A549 (cell line): ENCODE measurements at regions not wholly inside any gene's neighbourhood (a gene's known extent, or its start where the extent isn't known, plus 50 kb on each side); places are given as distances from the start of the nearest gene placed in this dataset.

Experiments used
- ATAC-seq, 2 experiments: fragments of 200-7000 bp in 1 of 2; fragments of >200 bp in 1 of 2; cut with Nextera tagmentation in 1 of 2; cut with Tn5 transposase in 1 of 2; 3 replicates each; pipeline versions ENCODE4 v1.8.0 to v1.9.1; 2018 to 2020; ENCODE audit warnings: mild to moderate bottlenecking in 1 of 2, moderate library complexity in 1 of 2
- CTCF ChIA-PET: fragments of 300-600 bp; sonication (Branson Sonifier 250); formaldehyde crosslinking; extraction: SDS; loops from one replicate; lab custom pipeline; 2021; ENCODE audit warnings: antibody characterized with exemption, inconsistent platforms; lab: Yijun Ruan, JAX
- POLR2A ChIA-PET: fragments of 350-600 bp; formaldehyde crosslinking; extraction: SDS; loops from one replicate; lab custom pipeline; 2021; ENCODE audit warnings: antibody characterized with exemption, inconsistent platforms; lab: Yijun Ruan, JAX
- DNase-seq, 2 experiments: peaks; one replicate each; pipeline versions ENCODE4 v3.0.0 to v3.0.0-alpha.2; 2011 to 2016; ENCODE audit warnings: low read depth in 1 of 2, low spot score in 1 of 2
- FAIRE-seq: peaks from 2 replicates; lab custom pipeline; 2011; peaks lifted over from hg19 to GRCh38; lab: Jason Lieb, UNC
- H3K27ac ChIP-seq, 2 experiments: fragments of >200 bp; sonication (Bioruptor Twin); formaldehyde crosslinking; 3 replicates each; pipeline ENCODE4 v1.5.1; 2016 to 2017
- H3K4me1 ChIP-seq: fragments of >200 bp; sonication (Bioruptor Twin); formaldehyde crosslinking; 3 replicates; pipeline ENCODE4 v1.6.1; 2016
- H3K4me2 ChIP-seq: fragments of >200 bp; sonication (Bioruptor Twin); formaldehyde crosslinking; 3 replicates; pipeline ENCODE4 v1.6.1; 2016
- H3K4me3 ChIP-seq: fragments of >200 bp; sonication (Bioruptor Twin); formaldehyde crosslinking; 3 replicates; pipeline ENCODE4 v1.5.1; 2016
- H3K9me3 ChIP-seq: fragments of >200 bp; sonication (Bioruptor Twin); formaldehyde crosslinking; 3 replicates; pipeline ENCODE4 v1.6.1; 2016
- BCL3 ChIP-seq: fragments of >200 bp; sonication (Bioruptor Twin); formaldehyde crosslinking; IDR thresholded peaks from 3 replicates; pipeline ENCODE4 v1.6.1; 2016
- CBX8 ChIP-seq: fragments of 200-600 bp; sonication (generic); IDR thresholded peaks from 2 replicates; pipeline ENCODE4 v1.6.1; 2016
- CHD2 ChIP-seq: fragments of 150-350 bp; IDR thresholded peaks from 2 replicates; pipeline ENCODE4 v1.6.1; 2014; ENCODE audit warnings: low read length; ENCODE audit not compliant: partially characterized antibody
- CHD4 ChIP-seq: fragments of 200-600 bp; sonication (generic); IDR thresholded peaks from 2 replicates; pipeline ENCODE4 v1.6.1; 2016; ENCODE audit warnings: antibody characterized with exemption, mild to moderate bottlenecking, borderline replicate concordance
- EHF ChIP-seq: fragments of 250-450 bp; sonication (Bioruptor Pico); IDR thresholded peaks from 2 replicates; pipeline ENCODE4 v1.5.0; 2020; ENCODE audit warnings: mild to moderate bottlenecking
- ELK1 ChIP-seq: fragments of 150-350 bp; IDR thresholded peaks from 2 replicates; pipeline ENCODE4 v1.6.1; 2014; ENCODE audit warnings: low read depth, mild to moderate bottlenecking, low read length
- EP300 ChIP-seq, 2 experiments: fragments of >200 bp; sonication (Bioruptor Twin); formaldehyde crosslinking; IDR thresholded peaks; 2 replicates in 1 of 2; 3 replicates in 1 of 2; pipeline ENCODE4 v1.6.1; 2016 to 2017
- ESRRA ChIP-seq: fragments of 150-350 bp; IDR thresholded peaks from 2 replicates; pipeline ENCODE4 v1.6.1; 2014; ENCODE audit warnings: mild to moderate bottlenecking, low read length, borderline replicate concordance
- HOXB13 ChIP-seq: fragments of 250-450 bp; sonication (Bioruptor Pico); IDR thresholded peaks from 2 replicates; pipeline ENCODE4 v1.5.0; 2020; ENCODE audit warnings: low read depth, mild to moderate bottlenecking, moderate library complexity
- HOXB5 ChIP-seq: fragments of 250-450 bp; sonication (Bioruptor Pico); IDR thresholded peaks from 2 replicates; pipeline ENCODE4 v1.5.0; 2020; ENCODE audit warnings: mild to moderate bottlenecking, moderate library complexity
- JUN ChIP-seq, 2 experiments: fragments of >200 bp; sonication (Bioruptor Twin); formaldehyde crosslinking; IDR thresholded peaks; 2 replicates in 1 of 2; 3 replicates in 1 of 2; pipeline ENCODE4 v1.6.1; 2016 to 2017
- JUNB ChIP-seq: fragments of >200 bp; sonication (Bioruptor Twin); formaldehyde crosslinking; IDR thresholded peaks from 2 replicates; pipeline ENCODE4 v1.6.1; 2016
- MAFK ChIP-seq: fragments of 450-650 bp; IDR thresholded peaks from 2 replicates; pipeline ENCODE4 v1.6.1; 2014; ENCODE audit not compliant: partially characterized antibody
- MAX ChIP-seq: IDR thresholded peaks from 2 replicates; pipeline ENCODE4 v1.6.1; 2012
- PHF8 ChIP-seq: fragments of 200-600 bp; sonication (generic); IDR thresholded peaks from 2 replicates; pipeline ENCODE4 v1.6.1; 2016; ENCODE audit warnings: low read depth, mild to moderate bottlenecking, antibody characterized with exemption, moderate library complexity, borderline replicate concordance
- POLR2A ChIP-seq: IDR thresholded peaks from 2 replicates; pipeline ENCODE4 v1.6.1; 2012; ENCODE audit warnings: mild to moderate bottlenecking, low read length
- POLR2AphosphoS2 ChIP-seq: conservative IDR thresholded peaks from 2 replicates; pipeline ENCODE4 v1.6.1; 2012; ENCODE audit warnings: low read length, improper control_type of control experiment, inconsistent platforms
- RARB ChIP-seq: fragments of 250-450 bp; sonication (Bioruptor Pico); IDR thresholded peaks from 2 replicates; pipeline ENCODE4 v1.8.0; 2021; ENCODE audit warnings: mild to moderate bottlenecking, moderate library complexity
- RFX5 ChIP-seq: fragments of 450-650 bp; IDR thresholded peaks from 2 replicates; pipeline ENCODE4 v1.7.1; 2014; ENCODE audit warnings: antibody characterized with exemption, mild to moderate bottlenecking, moderate library complexity
- RNF2 ChIP-seq: fragments of 200-600 bp; sonication (generic); IDR thresholded peaks from 2 replicates; pipeline ENCODE4 v1.6.1; 2016; ENCODE audit warnings: low read depth, mild to moderate bottlenecking, antibody characterized with exemption, moderate library complexity, borderline replicate concordance
- SREBF2 ChIP-seq: fragments of 450-650 bp; IDR thresholded peaks from 2 replicates; pipeline ENCODE4 v1.6.1; 2014; ENCODE audit warnings: mild to moderate bottlenecking, moderate library complexity
- USF2 ChIP-seq: fragments of 450-650 bp; IDR thresholded peaks from 2 replicates; pipeline ENCODE4 v1.6.1; 2014; ENCODE audit warnings: antibody characterized with exemption
- WGBS: methylation state at CpG from one replicate; pipeline ENCODE4 v1.1.6; 2017; ENCODE audit errors: missing lambda C conversion rate; 5-methylcytosine and 5-hydroxymethylcytosine counted together
- TF ChIP-seq, protein P1 (sequence below): IDR thresholded peaks from 2 replicates; pipeline ENCODE4 v1.6.1; 2012; ENCODE audit warnings: low read depth, borderline replicate concordance
- TF ChIP-seq, protein P2 (sequence below): fragments of 250-450 bp; sonication (Bioruptor Pico); IDR thresholded peaks from 2 replicates; pipeline ENCODE4 v1.5.0; 2021; ENCODE audit warnings: mild to moderate bottlenecking, moderate library complexity, borderline replicate concordance
- TF ChIP-seq, protein P3 (sequence below): IDR thresholded peaks from 2 replicates; pipeline ENCODE4 v1.6.1; 2012

DNA sequence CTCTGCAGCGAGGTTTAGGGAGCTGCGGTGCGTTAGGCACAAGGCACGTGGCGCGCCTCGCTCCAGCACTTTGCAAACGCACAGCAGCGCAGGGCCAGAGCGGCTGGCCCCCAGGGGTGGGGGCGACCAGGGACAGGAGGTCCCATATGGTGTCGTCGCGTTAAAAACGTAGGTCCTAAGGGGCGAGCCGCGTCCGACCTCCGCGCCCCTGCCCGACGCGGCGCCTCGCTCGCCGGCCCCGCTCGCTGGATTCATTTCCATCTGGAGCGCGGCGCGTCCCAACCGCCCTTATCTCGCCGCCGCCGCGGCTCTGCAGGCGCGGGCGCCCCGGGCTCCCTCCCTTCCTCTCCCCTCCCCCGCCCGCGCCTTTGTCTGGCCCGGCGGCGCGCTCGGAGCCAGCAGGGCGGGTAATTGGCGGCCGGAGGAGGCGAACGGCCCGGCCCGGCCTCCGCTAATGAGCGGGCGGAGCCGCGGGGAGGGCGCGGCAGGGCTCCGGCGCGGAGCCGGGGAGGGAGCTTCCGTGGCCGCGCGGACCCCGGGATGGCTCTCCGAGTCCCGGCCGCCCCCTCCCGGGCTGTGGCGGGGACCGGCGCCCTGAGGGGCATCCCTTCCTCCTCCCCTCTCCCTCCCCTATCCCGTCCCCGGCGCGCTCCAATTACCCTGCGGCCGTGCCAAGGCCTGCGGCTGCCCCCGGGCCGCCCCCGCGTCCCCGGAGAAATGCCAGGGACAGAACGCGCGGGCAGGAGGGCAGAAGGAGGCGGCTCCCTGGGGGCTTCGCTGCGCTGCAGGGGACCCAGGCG lies 409.0 kb downstream of the BCOR start:
- TF ChIP-seq JUN (IDR thresholded peaks at IDR 0.05) (peak in 1 of 2 experiments; percentile 42; a peak in 1 of 5 replicates), RNF2 (no peak), HOXB5 (CRISPR knock-in tag) (no peak), BCL3 (no peak), JUNB (no peak), MAX (0 out of 2 replicates have a peak, but pooled peaks have one; percentile 27), EHF (no peak), CBX8 (no peak), USF2 (no peak), RFX5 (no peak), POLR2A (peak; percentile 20; the same call in 1 of the 2 replicates), HOXB13 (CRISPR knock-in tag) (no peak), PHF8 (no peak), CHD4 (no peak), CHD2 (no peak), ELK1 (no peak), MAFK (no peak), ESRRA (no peak), SREBF2 (no peak)
- TF ChIP-seq, protein P1, sequence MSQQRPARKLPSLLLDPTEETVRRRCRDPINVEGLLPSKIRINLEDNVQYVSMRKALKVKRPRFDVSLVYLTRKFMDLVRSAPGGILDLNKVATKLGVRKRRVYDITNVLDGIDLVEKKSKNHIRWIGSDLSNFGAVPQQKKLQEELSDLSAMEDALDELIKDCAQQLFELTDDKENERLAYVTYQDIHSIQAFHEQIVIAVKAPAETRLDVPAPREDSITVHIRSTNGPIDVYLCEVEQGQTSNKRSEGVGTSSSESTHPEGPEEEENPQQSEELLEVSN: peak; percentile 60; the same call in 1 of the 2 replicates
- no CpG with 5 or more reads among the region's 101 CpGs for WGBS
- POLR2A ChIA-PET: interaction anchor here (1.5 to 2.0 kb wide), 2 partner anchors 17 to 885 kb away, joined by 3 to 6 read pairs; no protein-coding TSS in a partner anchor
- H3K4me2 ChIP-seq: peak overlapping the region; percentile 83
- ATAC-seq (peak; percentile 80 to 90), DNase-seq (peak; percentile 23 to 24), FAIRE-seq (no peak)
- CTCF ChIA-PET: interaction anchor here (1.2 to 1.5 kb wide), 3 partner anchors 15 to 32 kb away, joined by 3 to 4 read pairs (median 4); no protein-coding TSS in a partner anchor
- peak overlapping the region; percentile 80 to 95 for H3K27ac ChIP-seq
- H3K4me1 ChIP-seq: peaks cover 6% of the 10 kb centered on the region; the same call in 2 of the 3 replicates
- peak overlapping the region; percentile 55 for H3K4me3 ChIP-seq
- H3K9me3 ChIP-seq: no peaks in the 10 kb centered on the region

DNA sequence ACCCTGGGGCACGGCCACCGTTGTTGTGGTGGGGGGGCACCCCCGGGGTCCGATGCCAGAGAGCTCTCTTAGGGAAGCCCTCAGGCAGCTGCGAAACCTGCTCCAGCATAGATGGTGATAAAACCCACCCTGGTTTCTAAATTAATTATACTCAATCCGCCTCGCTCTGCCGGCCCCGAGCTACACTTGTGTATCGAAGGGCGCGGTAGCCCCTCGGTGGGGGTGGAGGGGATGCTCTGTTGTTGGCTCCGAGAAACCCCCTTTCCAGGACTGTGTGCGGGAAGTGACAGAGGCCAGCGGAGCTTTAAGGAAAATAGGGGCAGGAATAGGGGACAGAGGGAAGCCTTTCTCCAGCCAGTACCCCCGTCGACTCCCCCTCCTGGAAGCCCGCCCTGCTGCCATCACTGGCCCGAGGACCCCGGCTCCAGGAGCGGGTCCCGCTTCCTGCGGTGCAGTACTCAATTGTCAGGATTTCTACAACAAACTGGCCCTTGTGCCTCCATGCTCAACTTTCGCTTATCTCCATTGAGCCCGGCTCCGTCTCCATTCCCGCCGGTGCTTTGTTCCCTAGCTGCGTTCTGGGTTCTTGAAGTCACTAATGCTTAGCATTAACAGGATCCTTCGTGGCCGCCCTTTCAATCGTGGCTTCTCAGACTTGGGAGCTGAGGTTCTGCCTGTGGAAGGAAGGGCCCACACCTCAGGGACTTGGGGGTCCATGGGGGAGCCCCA lies 408.2 kb downstream of the BCOR start:
- Histone ChIP-seq H3K4me3 (peak overlapping the region; percentile 55), H3K9me3 (no peaks in the 10 kb centered on the region), H3K4me1 (peaks cover 6% of the 10 kb centered on the region; the same call in 2 of the 3 replicates), H3K27ac (peak overlapping the region; percentile 80 to 95), H3K4me2 (peak overlapping the region; percentile 83)
- DNase-seq (no peak), FAIRE-seq (no peak), ATAC-seq (peak; percentile 35 to 47; a peak in 3 of 6 replicates)
- CTCF ChIA-PET: interaction anchor here (1.2 to 1.5 kb wide), 3 partner anchors 14 to 32 kb away, joined by 3 to 4 read pairs (median 4); no protein-coding TSS in a partner anchor
- POLR2A ChIA-PET: interaction anchor here (1.5 to 2.0 kb wide), 2 partner anchors 16 to 886 kb away, joined by 3 to 6 read pairs; no protein-coding TSS in a partner anchor
- WGBS: 84% methylated on average over 20 of the region's 33 CpGs
- no peak for TF ChIP-seq POLR2AphosphoS2
- TF ChIP-seq, protein P2, sequence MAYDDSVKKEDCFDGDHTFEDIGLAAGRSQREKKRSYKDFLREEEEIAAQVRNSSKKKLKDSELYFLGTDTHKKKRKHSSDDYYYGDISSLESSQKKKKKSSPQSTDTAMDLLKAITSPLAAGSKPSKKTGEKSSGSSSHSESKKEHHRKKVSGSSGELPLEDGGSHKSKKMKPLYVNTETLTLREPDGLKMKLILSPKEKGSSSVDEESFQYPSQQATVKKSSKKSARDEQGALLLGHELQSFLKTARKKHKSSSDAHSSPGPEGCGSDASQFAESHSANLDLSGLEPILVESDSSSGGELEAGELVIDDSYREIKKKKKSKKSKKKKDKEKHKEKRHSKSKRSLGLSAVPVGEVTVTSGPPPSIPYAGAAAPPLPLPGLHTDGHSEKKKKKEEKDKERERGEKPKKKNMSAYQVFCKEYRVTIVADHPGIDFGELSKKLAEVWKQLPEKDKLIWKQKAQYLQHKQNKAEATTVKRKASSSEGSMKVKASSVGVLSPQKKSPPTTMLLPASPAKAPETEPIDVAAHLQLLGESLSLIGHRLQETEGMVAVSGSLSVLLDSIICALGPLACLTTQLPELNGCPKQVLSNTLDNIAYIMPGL (CRISPR knock-in tag): no peak
- no peak for TF ChIP-seq RARB (CRISPR knock-in tag)
- TF ChIP-seq, protein P3, sequence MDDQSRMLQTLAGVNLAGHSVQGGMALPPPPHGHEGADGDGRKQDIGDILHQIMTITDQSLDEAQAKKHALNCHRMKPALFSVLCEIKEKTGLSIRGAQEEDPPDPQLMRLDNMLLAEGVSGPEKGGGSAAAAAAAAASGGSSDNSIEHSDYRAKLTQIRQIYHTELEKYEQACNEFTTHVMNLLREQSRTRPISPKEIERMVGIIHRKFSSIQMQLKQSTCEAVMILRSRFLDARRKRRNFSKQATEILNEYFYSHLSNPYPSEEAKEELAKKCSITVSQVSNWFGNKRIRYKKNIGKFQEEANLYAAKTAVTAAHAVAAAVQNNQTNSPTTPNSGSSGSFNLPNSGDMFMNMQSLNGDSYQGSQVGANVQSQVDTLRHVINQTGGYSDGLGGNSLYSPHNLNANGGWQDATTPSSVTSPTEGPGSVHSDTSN: no peak
- no peak for TF ChIP-seq EP300 (IDR thresholded peaks at IDR 0.05)
